Uterus (tissue), 2 donors: ENCODE measurements at regions not wholly inside any gene's neighbourhood (a gene's known extent, or its start where the extent isn't known, plus 50 kb on each side); places are given as distances from the start of the nearest gene placed in this dataset.

Experiments
- CTCF ChIP-seq, 4 experiments: fragments of 200-600 bp in 2 of 4; fragments of 450-650 bp in 2 of 4; sonication (generic) in 2 of 4; IDR thresholded peaks; one replicate each; pipeline ENCODE4 v1.5.1; 2016 to 2019; ENCODE audit warnings: antibody characterized with exemption in 4 of 4, mild to moderate bottlenecking in 2 of 4, moderate library complexity in 1 of 4
- POLR2A ChIP-seq, 2 donors: fragments of 450-650 bp; IDR thresholded peaks; one replicate each; pipeline ENCODE4 v1.6.1; 2016; ENCODE audit warnings: antibody characterized with exemption in 2 of 2, mild to moderate bottlenecking in 1 of 2, moderate library complexity in 1 of 2

GRCh38 chr14:98931911-98932310, 340.1 kb downstream of the BCL11B start:
- TF ChIP-seq POLR2A (IDR thresholded peaks at IDR 0.05) (no peak), CTCF (IDR thresholded peaks at IDR 0.05) (no peak)
